ENCODE measurements at regions not wholly inside any gene's neighbourhood (a gene's known extent, or its start where the extent isn't known, plus 50 kb on each side); places are given as distances from the start of the nearest gene placed in this dataset.

GRCh38 chr10:78772486-78772885 lies 296.3 kb upstream of the ZMIZ1 start:
- Histone ChIP-seq H3K4me1 (ENCODE audit: insufficient read depth) (peaks cover 25% of the 10 kb centered on the region), H3K27ac (peak overlapping the region in 1 of 2 donors; percentile 58), H3K4me3 (no peak overlapping the region), H3K9me3 (no peaks in the 10 kb centered on the region), H3K36me3 (no peaks in the 10 kb centered on the region), H3K27me3 (no peaks in the 10 kb centered on the region)
- WGBS, 3 donors: 92 to 98% (median 97%) methylated on average over 8 of the region's 8 CpGs
- TF ChIP-seq EP300 (IDR thresholded peaks at IDR 0.05) (no peak), CTCF (IDR thresholded peaks at IDR 0.05) (no peak), POLR2A (IDR thresholded peaks at IDR 0.05) (no peak)
- DNase-seq: no peak
- intact Hi-C loops (cut with DNase I): no loop called here

GRCh38 chr10:78772986-78773530 lies 295.7 kb upstream of the ZMIZ1 start:
- H3K4me1 ChIP-seq (ENCODE audit: insufficient read depth): peaks cover 31% of the 10 kb centered on the region
- intact Hi-C loops (cut with DNase I): no loop called here
- no peak for DNase-seq

GRCh38 chr10:78774614-78774998 lies 294.2 kb upstream of the ZMIZ1 start:
- H3K27ac ChIP-seq: peak overlapping the region; percentile 9 to 50
- H3K4me1 ChIP-seq (ENCODE audit: insufficient read depth): peaks cover 30% of the 10 kb centered on the region
- no peaks in the 10 kb centered on the region for H3K27me3 ChIP-seq
- 50 to 58% (median 56%) methylated on average over 6 of the region's 6 CpGs for WGBS, 3 donors
- no peak overlapping the region for H3K4me3 ChIP-seq
- H3K9me3 ChIP-seq: no peaks in the 10 kb centered on the region
- TF ChIP-seq POLR2A (IDR thresholded peaks at IDR 0.05) (no peak), EP300 (IDR thresholded peaks at IDR 0.05) (no peak), CTCF (IDR thresholded peaks at IDR 0.05) (no peak)
- intact Hi-C loops (cut with DNase I): no loop called here
- no peak for DNase-seq
- no peaks in the 10 kb centered on the region for H3K36me3 ChIP-seq

More at GRCh38 chr10:78772986-78773530, 295.7 kb upstream of the ZMIZ1 start:
- H3K36me3 ChIP-seq: no peaks in the 10 kb centered on the region
- no peak for TF ChIP-seq POLR2A (IDR thresholded peaks at IDR 0.05)
- TF ChIP-seq EP300 (IDR thresholded peaks at IDR 0.05): no peak
- TF ChIP-seq CTCF (IDR thresholded peaks at IDR 0.05): no peak
- 93 to 95% (median 94%) methylated on average over 12 of the region's 12 CpGs for whole genome bisulfite sequencing, 3 donors
- no peaks in the 10 kb centered on the region for H3K27me3 ChIP-seq
- no peak overlapping the region for H3K4me3 ChIP-seq
- H3K9me3 ChIP-seq: no peaks in the 10 kb centered on the region
- no peak overlapping the region for H3K27ac ChIP-seq

- H3K9me3 ChIP-seq: no peaks in the 10 kb centered on the region
- peak overlapping the region; percentile 9 to 50 for H3K27ac ChIP-seq
- 12 to 23% (median 20%) methylated on average over 14 of the region's 14 CpGs for WGBS, 3 donors
- H3K27me3 ChIP-seq: no peaks in the 10 kb centered on the region
- DNase-seq: peak; percentile 48 to 75 (median 57)
- H3K4me3 ChIP-seq: no peak overlapping the region
- no peaks in the 10 kb centered on the region for H3K36me3 ChIP-seq
- intact Hi-C loops (cut with DNase I): no loop called here
- TF ChIP-seq EP300 (IDR thresholded peaks at IDR 0.05) (no peak), POLR2A (IDR thresholded peaks at IDR 0.05) (no peak), CTCF (IDR thresholded peaks at IDR 0.05) (no peak)
- H3K4me1 ChIP-seq (ENCODE audit: insufficient read depth): peaks cover 30% of the 10 kb centered on the region
These were observed 293.6 kb upstream of the ZMIZ1 start for GRCh38 chr10:78774999-78775711.
